CD14-positive monocyte (primary cell): ENCODE measurements at regions not wholly inside any gene's neighbourhood (a gene's known extent, or its start where the extent isn't known, plus 50 kb on each side); places are given as distances from the start of the nearest gene placed in this dataset.

Experiments used
- DNase-seq, 3 donors: peaks; one replicate each; pipeline ENCODE4 v3.0.0-alpha.2; 2011 to 2022
- H2AFZ ChIP-seq: 2 replicates; pipeline ENCODE4 v1.6.0; 2012; ENCODE audit warnings: mild to moderate bottlenecking, low read depth, low read length, inconsistent platforms; ENCODE audit not compliant: insufficient read depth, poor library complexity, severe bottlenecking
- H3K27ac ChIP-seq, 2 donors: 1 replicate in 1 of 2; 2 replicates in 1 of 2; pipeline ENCODE4 v1.5.1; 2012 to 2013; ENCODE audit warnings: low read length in 2 of 2, control low read depth in 1 of 2, inconsistent platforms in 1 of 2, low read depth in 1 of 2, mild to moderate bottlenecking in 1 of 2
- H3K27me3 ChIP-seq, 2 donors: one replicate each; pipeline versions ENCODE4 v1.6.0 to v1.6.1; 2011 to 2013; ENCODE audit warnings: low read length in 2 of 2; ENCODE audit not compliant: control insufficient read depth in 2 of 2, insufficient read depth in 2 of 2
- H3K36me3 ChIP-seq, 2 donors: replicated peaks in 1 of 2; 1 replicate in 1 of 2; 2 replicates in 1 of 2; pipeline versions ENCODE4 v1.5.1 to v1.6.1; 2012 to 2013; ENCODE audit warnings: low read length in 2 of 2, control low read depth in 1 of 2, inconsistent platforms in 1 of 2, mild to moderate bottlenecking in 1 of 2; ENCODE audit not compliant: insufficient read depth in 2 of 2, control insufficient read depth in 1 of 2
- H3K4me1 ChIP-seq, 2 donors: 1 replicate in 1 of 2; 2 replicates in 1 of 2; pipeline versions ENCODE4 v1.5.1 to v1.6.1; 2012 to 2013; ENCODE audit warnings: low read length in 2 of 2, control low read depth in 1 of 2, inconsistent platforms in 1 of 2, mild to moderate bottlenecking in 1 of 2, moderate library complexity in 1 of 2; ENCODE audit not compliant: insufficient read depth in 2 of 2, control insufficient read depth in 1 of 2
- H3K4me2 ChIP-seq: replicated peaks from 2 replicates; pipeline ENCODE3; 2012; ENCODE audit warnings: low read length, moderate library complexity, mild to moderate bottlenecking; ENCODE audit not compliant: poor library complexity, severe bottlenecking; ENCODE audit errors: extremely low read depth
- H3K4me3 ChIP-seq, 3 experiments: fragments of 200-600 bp in 1 of 3; sonication (generic) in 1 of 3; replicated peaks in 1 of 3; 1 replicate in 2 of 3; 2 replicates in 1 of 3; pipeline ENCODE4 v1.5.1; 2011 to 2013; ENCODE audit warnings: low read length in 3 of 3, mild to moderate bottlenecking in 3 of 3, control low read depth in 2 of 3, low read depth in 2 of 3, inconsistent platforms in 1 of 3, moderate library complexity in 1 of 3
- H3K79me2 ChIP-seq: 2 replicates; pipeline ENCODE4 v1.6.0; 2012; ENCODE audit warnings: mild to moderate bottlenecking, control low read depth, inconsistent platforms, low read length, moderate library complexity; ENCODE audit not compliant: insufficient read depth
- H3K9ac ChIP-seq: 2 replicates; pipeline ENCODE4 v1.6.0; 2017; ENCODE audit warnings: low read length, mild to moderate bottlenecking; ENCODE audit not compliant: insufficient read depth, poor library complexity, severe bottlenecking
- H3K9me3 ChIP-seq, 2 donors: replicated peaks in 1 of 2; 1 replicate in 1 of 2; 2 replicates in 1 of 2; pipeline versions ENCODE4 v1.5.1 to v1.6.1; 2012 to 2013; ENCODE audit warnings: low read length in 2 of 2, control low read depth in 1 of 2; ENCODE audit not compliant: control insufficient read depth in 1 of 2, insufficient read depth in 1 of 2
- H4K20me1 ChIP-seq: 2 replicates; pipeline ENCODE4 v1.6.0; 2012; ENCODE audit warnings: mild to moderate bottlenecking, low read length, control low read depth, moderate library complexity; ENCODE audit not compliant: insufficient read depth
- H3K27ac Mint-ChIP-seq, 7 donors: one replicate each; pipeline ENCODE4 v1.8.0; 2020; ENCODE audit warnings: mild to moderate bottlenecking in 7 of 7, mixed read lengths in 7 of 7, moderate library complexity in 6 of 7, inconsistent platforms in 2 of 7
- H3K27me3 Mint-ChIP-seq, 3 donors: one replicate each; pipeline ENCODE4 v1.8.0; 2021 to 2022; ENCODE audit warnings: low read depth in 3 of 3, mild to moderate bottlenecking in 3 of 3, mixed read lengths in 3 of 3, moderate library complexity in 3 of 3, inconsistent platforms in 1 of 3
- H3K36me3 Mint-ChIP-seq, 2 donors: one replicate each; pipeline ENCODE4 v1.8.0; 2020; ENCODE audit warnings: mixed read lengths in 2 of 2, inconsistent platforms in 1 of 2, mild to moderate bottlenecking in 1 of 2
- H3K4me1 Mint-ChIP-seq: one replicate; pipeline ENCODE4 v1.8.0; 2020; ENCODE audit warnings: mild to moderate bottlenecking, mixed read lengths
- H3K4me3 Mint-ChIP-seq, 2 donors: one replicate each; pipeline ENCODE4 v1.8.0; 2020; ENCODE audit warnings: mild to moderate bottlenecking in 2 of 2, mixed read lengths in 2 of 2, moderate library complexity in 1 of 2
- H3K9me3 Mint-ChIP-seq, 7 donors: one replicate each; pipeline ENCODE4 v1.8.0; 2020 to 2022; ENCODE audit warnings: mixed read lengths in 7 of 7, mild to moderate bottlenecking in 6 of 7, moderate library complexity in 6 of 7, inconsistent platforms in 2 of 7
- WGBS: methylation state at CpG from one replicate; pipeline ENCODE4 v1.1.5; 2013; ENCODE audit warnings: missing lambda C conversion rate; ENCODE audit not compliant: insufficient coverage; 5-methylcytosine and 5-hydroxymethylcytosine counted together
- intact Hi-C, 2 donors: fragments of 100-400 bp; cut with micrococcal nuclease; formaldehyde crosslinking; loops; one replicate each; pipeline versions ENCODE4 v1.15.0 to v1.15.1; 2023
- TF ChIP-seq, protein P1 (sequence below): fragments of 200-600 bp; IDR thresholded peaks from one replicate; pipeline ENCODE4 v1.8.0; 2022; ENCODE audit warnings: antibody characterized with exemption, mild to moderate bottlenecking

- DNase-seq: no peak
- intact Hi-C loops: no loop called here
- Histone ChIP-seq H3K9ac (no peak overlapping the region), H3K4me3 (no peak overlapping the region), H3K9me3 (peaks cover 0 to 2% of the 10 kb centered on the region in 2 donors), H3K4me2 (no peak overlapping the region), H3K4me1 (no peaks in the 10 kb centered on the region), H3K36me3 (no peaks in the 10 kb centered on the region), H3K27ac (no peak overlapping the region), H4K20me1 (no peaks in the 10 kb centered on the region), H3K79me2 (no peaks in the 10 kb centered on the region), H2AFZ (no peak overlapping the region), H3K27me3 (no peaks in the 10 kb centered on the region)
- TF ChIP-seq, protein P1, sequence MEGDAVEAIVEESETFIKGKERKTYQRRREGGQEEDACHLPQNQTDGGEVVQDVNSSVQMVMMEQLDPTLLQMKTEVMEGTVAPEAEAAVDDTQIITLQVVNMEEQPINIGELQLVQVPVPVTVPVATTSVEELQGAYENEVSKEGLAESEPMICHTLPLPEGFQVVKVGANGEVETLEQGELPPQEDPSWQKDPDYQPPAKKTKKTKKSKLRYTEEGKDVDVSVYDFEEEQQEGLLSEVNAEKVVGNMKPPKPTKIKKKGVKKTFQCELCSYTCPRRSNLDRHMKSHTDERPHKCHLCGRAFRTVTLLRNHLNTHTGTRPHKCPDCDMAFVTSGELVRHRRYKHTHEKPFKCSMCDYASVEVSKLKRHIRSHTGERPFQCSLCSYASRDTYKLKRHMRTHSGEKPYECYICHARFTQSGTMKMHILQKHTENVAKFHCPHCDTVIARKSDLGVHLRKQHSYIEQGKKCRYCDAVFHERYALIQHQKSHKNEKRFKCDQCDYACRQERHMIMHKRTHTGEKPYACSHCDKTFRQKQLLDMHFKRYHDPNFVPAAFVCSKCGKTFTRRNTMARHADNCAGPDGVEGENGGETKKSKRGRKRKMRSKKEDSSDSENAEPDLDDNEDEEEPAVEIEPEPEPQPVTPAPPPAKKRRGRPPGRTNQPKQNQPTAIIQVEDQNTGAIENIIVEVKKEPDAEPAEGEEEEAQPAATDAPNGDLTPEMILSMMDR: no peak
- Mint-ChIP-seq H3K27me3 (peaks cover 1 to 8% (median 2%) of the 10 kb centered on the region in 3 donors), H3K9me3 (peaks cover 0 to 1% (median 0%) of the 10 kb centered on the region in 7 donors), H3K27ac (no peak overlapping the region), H3K36me3 (no peaks in the 10 kb centered on the region), H3K4me1 (no peaks in the 10 kb centered on the region), H3K4me3 (no peak overlapping the region)
- 90% methylated on average over 22 of the region's 26 CpGs for WGBS
Measured at GRCh38 chr22:49078076-49078710, 749.5 kb downstream of the BRD1 start.

GRCh38 chr22:49077586-49077985 is 750.1 kb downstream of the BRD1 start:
- Histone ChIP-seq H3K27ac (no peak overlapping the region), H3K4me3 (no peak overlapping the region), H3K9me3 (peaks cover 0 to 6% of the 10 kb centered on the region in 2 donors), H3K79me2 (no peaks in the 10 kb centered on the region), H3K27me3 (no peaks in the 10 kb centered on the region), H3K36me3 (no peaks in the 10 kb centered on the region), H2AFZ (no peak overlapping the region), H4K20me1 (no peaks in the 10 kb centered on the region), H3K4me2 (no peak overlapping the region), H3K9ac (no peak overlapping the region), H3K4me1 (no peaks in the 10 kb centered on the region)
- no peak overlapping the region for H3K27ac Mint-ChIP-seq
- 74% methylated on average over 7 of the region's 11 CpGs for WGBS
- TF ChIP-seq, protein P1: no peak
- no peak for DNase-seq
- H3K4me1 Mint-ChIP-seq: no peaks in the 10 kb centered on the region
- intact Hi-C loops: no loop called here
- no peaks in the 10 kb centered on the region for H3K36me3 Mint-ChIP-seq
- H3K27me3 Mint-ChIP-seq: peaks cover 1 to 8% (median 2%) of the 10 kb centered on the region in 3 donors
- no peak overlapping the region for H3K4me3 Mint-ChIP-seq
- H3K9me3 Mint-ChIP-seq: peaks cover 0 to 1% (median 0%) of the 10 kb centered on the region in 7 donors
